GM11168 (cell line): ENCODE measurements at regions not wholly inside any gene's neighbourhood (a gene's known extent, or its start where the extent isn't known, plus 50 kb on each side); places are given as distances from the start of the nearest gene placed in this dataset.

ENCODE experiments used
- in situ Hi-C: fragments of 300-500 bp; cut with MboI; formaldehyde crosslinking; loops from one replicate; pipeline ENCODE4 v1.12.0; 2022; ENCODE audit warnings: low sequenced_read_pairs; ENCODE audit not compliant: unreplicated experiment

GRCh38 chr1:5493851-5494311 is 498.3 kb downstream of the NPHP4 start:
- in situ Hi-C loops: no loop called here

- in situ Hi-C loops: no loop called here
Observed at GRCh38 chr1:5493275-5493674, 498.9 kb downstream of the NPHP4 start.

- in situ Hi-C loops: no loop called here
Observed at GRCh38 chr1:5492846-5493245, 499.4 kb downstream of the NPHP4 start.

- in situ Hi-C loops: no loop called here
Observed at GRCh38 chr1:5491207-5491904, 500.9 kb downstream of the NPHP4 start.

- in situ Hi-C loops: no loop called here
Observed at GRCh38 chr1:5490635-5491034, 501.6 kb downstream of the NPHP4 start.

- in situ Hi-C loops: no loop called here
Observed at GRCh38 chr1:5488448-5488847, 503.8 kb downstream of the NPHP4 start.

- in situ Hi-C loops: no loop called here
Observed at GRCh38 chr1:5485968-5486696, 506.1 kb downstream of the NPHP4 start.

GRCh38 chr1:5485436-5485835 is 506.8 kb downstream of the NPHP4 start:
- in situ Hi-C loops: no loop called here

GRCh38 chr1:5484451-5485165 is 507.6 kb downstream of the NPHP4 start:
- in situ Hi-C loops: no loop called here

GRCh38 chr1:5481889-5482288 is 510.3 kb downstream of the NPHP4 start:
- in situ Hi-C loops: no loop called here

- in situ Hi-C loops: no loop called here
Observed at GRCh38 chr1:5480906-5481305, 511.3 kb downstream of the NPHP4 start.

GRCh38 chr1:5479876-5480646 is 512.2 kb downstream of the NPHP4 start:
- in situ Hi-C loops: no loop called here

GRCh38 chr1:5478961-5479360 is 513.3 kb downstream of the NPHP4 start:
- in situ Hi-C loops: no loop called here

GRCh38 chr1:5478156-5478695 is 514.0 kb downstream of the NPHP4 start:
- in situ Hi-C loops: no loop called here

- in situ Hi-C loops: no loop called here
Observed at GRCh38 chr1:5477716-5478115, 514.5 kb downstream of the NPHP4 start.

GRCh38 chr1:5475572-5475971 is 516.7 kb downstream of the NPHP4 start:
- in situ Hi-C loops: no loop called here

GRCh38 chr1:5473268-5473667 is 519.0 kb downstream of the NPHP4 start:
- in situ Hi-C loops: no loop called here

- in situ Hi-C loops: no loop called here
Observed at GRCh38 chr1:5466487-5466886, 525.7 kb downstream of the NPHP4 start.

- in situ Hi-C loops: no loop called here
Observed at GRCh38 chr1:5465281-5465711, 526.9 kb downstream of the NPHP4 start.

- in situ Hi-C loops: no loop called here
Observed at GRCh38 chr1:5464366-5464765, 527.9 kb downstream of the NPHP4 start.
